NT2/D1 (cell line): ENCODE measurements at regions not wholly inside any gene's neighbourhood (a gene's known extent, or its start where the extent isn't known, plus 50 kb on each side); places are given as distances from the start of the nearest gene placed in this dataset.

Experiments
- DNase-seq: peaks from one replicate; pipeline ENCODE4 v3.0.0-alpha.2; 2011; ENCODE audit warnings: low read depth, low spot score
- H3K27me3 ChIP-seq: 2 replicates; pipeline ENCODE4 v1.6.0; 2011; ENCODE audit warnings: mild to moderate bottlenecking; ENCODE audit not compliant: insufficient read length, insufficient read depth
- H3K36me3 ChIP-seq: 2 replicates; pipeline ENCODE4 v1.6.1; 2011; ENCODE audit warnings: mild to moderate bottlenecking, low read length, mixed read lengths; ENCODE audit not compliant: insufficient read depth, insufficient read length
- H3K4me1 ChIP-seq: 2 replicates; pipeline ENCODE4 v1.5.1; 2011; ENCODE audit not compliant: insufficient read depth, insufficient read length
- H3K4me3 ChIP-seq: 2 replicates; pipeline ENCODE4 v1.5.1; 2011; ENCODE audit warnings: low read depth; ENCODE audit not compliant: insufficient read length
- H3K9ac ChIP-seq: 2 replicates; pipeline ENCODE4 v1.6.0; 2011; ENCODE audit warnings: low read depth; ENCODE audit not compliant: insufficient read length
- H3K9me3 ChIP-seq: 2 replicates; pipeline ENCODE4 v1.5.1; 2011; ENCODE audit warnings: mild to moderate bottlenecking, low read length; ENCODE audit not compliant: insufficient read depth
- SUZ12 ChIP-seq: IDR thresholded peaks from 2 replicates; pipeline ENCODE4 v1.6.1; 2011; ENCODE audit not compliant: insufficient read length, insufficient read depth; ENCODE audit errors: extremely low read depth
- YY1 ChIP-seq: IDR thresholded peaks from 2 replicates; pipeline ENCODE4 v1.6.1; 2011; ENCODE audit not compliant: insufficient read length, insufficient read depth
- ZNF274 ChIP-seq: IDR thresholded peaks from 2 replicates; pipeline ENCODE4 v1.6.1; 2011; ENCODE audit warnings: mild to moderate bottlenecking, low read depth, low read length

DNA sequence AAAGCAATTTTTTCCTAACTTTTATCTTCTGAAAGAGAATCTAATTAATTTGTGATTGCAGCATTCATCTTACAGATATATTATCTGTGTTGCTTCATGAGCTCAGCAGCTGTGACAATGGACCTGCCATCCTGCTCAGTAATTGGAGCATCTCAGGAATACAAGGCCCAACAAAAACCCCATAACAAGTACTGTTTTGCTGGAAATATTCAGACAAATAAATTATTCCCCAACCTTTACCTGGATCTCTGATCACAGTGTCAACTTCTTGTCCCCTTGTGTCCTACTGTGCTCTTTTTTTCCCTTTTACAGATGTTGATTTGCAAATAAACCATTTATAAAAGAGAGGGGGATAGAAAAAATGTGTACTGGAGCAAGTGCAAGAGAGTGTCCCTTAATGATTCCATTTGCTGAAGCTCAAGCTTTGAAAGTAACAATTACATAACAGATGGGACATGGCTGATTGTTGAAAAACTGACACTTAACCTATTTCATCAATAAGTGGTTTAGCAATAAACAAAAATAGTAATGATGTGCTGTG is 1063.4 kb upstream of the GHITM start:
- H3K27me3 ChIP-seq: no peaks in the 10 kb centered on the region
- H3K9me3 ChIP-seq: no peaks in the 10 kb centered on the region; the same call in 1 of the 2 replicates
- H3K9ac ChIP-seq: no peak overlapping the region
- H3K4me3 ChIP-seq: no peak overlapping the region
- no peaks in the 10 kb centered on the region for H3K36me3 ChIP-seq
- H3K4me1 ChIP-seq: peaks cover 2% of the 10 kb centered on the region
- DNase-seq: no peak
- TF ChIP-seq ZNF274 (no peak), SUZ12 (no peak), YY1 (no peak)

DNA sequence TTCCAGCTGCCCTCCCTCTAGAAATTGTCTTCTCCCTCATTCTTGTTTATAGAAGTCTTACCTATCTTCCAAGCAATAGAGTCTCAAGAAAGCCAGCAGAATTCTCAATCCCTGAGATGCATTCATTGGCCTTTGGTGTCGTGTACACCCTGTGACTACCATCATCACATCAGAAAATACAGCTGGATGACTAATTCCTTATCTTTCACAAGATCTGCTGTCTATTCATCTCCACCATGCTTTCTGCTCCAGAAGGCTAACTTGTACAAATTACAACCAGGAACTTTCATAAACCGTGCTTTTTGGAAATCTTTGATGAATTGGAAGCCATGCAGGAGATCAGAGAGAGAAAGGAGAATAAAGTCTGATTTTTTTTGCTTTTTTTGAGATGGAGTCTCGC is 1062.9 kb upstream of the GHITM start:
- no peaks in the 10 kb centered on the region; the same call in 1 of the 2 replicates for H3K9me3 ChIP-seq
- no peaks in the 10 kb centered on the region for H3K27me3 ChIP-seq
- no peak for DNase-seq
- TF ChIP-seq ZNF274 (no peak), SUZ12 (no peak), YY1 (no peak)
- no peak overlapping the region for H3K4me3 ChIP-seq
- H3K9ac ChIP-seq: no peak overlapping the region
- H3K36me3 ChIP-seq: no peaks in the 10 kb centered on the region
- peaks cover 2% of the 10 kb centered on the region for H3K4me1 ChIP-seq

DNA sequence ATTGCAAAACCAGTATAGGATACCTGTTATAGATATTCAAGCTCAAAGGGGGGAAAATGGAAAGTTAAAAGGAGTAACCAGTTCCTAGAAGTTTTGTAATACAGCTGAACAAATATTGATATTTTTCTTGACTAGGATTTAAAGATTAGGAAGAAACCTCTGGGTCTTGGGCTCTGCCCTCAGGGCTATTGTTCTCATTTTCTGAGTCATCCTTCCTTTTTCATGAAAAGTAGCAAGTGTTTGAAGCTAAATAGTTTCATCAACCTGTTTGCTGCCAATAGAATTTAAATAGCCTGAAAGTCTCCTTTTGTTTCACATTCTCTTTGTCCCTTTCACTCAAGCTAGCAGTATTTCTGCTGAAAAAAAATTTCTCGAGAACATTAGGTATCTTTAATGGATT is 1061.1 kb upstream of the GHITM start:
- DNase-seq: peak; percentile 56
- no peaks in the 10 kb centered on the region; the same call in 1 of the 2 replicates for H3K9me3 ChIP-seq
- H3K9ac ChIP-seq: no peak overlapping the region
- peaks cover 2% of the 10 kb centered on the region for H3K4me1 ChIP-seq
- no peaks in the 10 kb centered on the region for H3K27me3 ChIP-seq
- TF ChIP-seq YY1 (no peak), ZNF274 (no peak), SUZ12 (no peak)
- H3K36me3 ChIP-seq: no peaks in the 10 kb centered on the region
- no peak overlapping the region for H3K4me3 ChIP-seq

DNA sequence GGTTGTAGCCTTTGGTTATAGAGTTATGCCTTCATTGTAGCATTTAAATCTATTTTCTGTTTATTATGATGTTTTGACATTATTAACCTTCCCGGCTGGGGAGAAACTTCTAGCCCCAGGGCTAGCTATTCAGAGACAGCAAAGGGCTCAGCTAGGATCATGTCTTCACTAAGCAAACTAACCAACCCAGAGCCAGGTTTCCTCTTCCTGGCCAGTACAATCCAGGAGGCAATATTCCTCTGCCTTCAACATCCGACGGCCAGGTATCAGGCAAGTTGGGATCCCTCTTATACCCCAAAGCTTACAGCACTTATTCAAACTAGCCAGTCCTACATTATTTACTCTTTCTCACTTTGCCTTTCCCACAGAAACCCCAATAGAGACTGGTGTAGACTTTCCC is 1060.7 kb upstream of the GHITM start:
- TF ChIP-seq ZNF274 (no peak), SUZ12 (no peak), YY1 (no peak)
- DNase-seq: no peak
- H3K36me3 ChIP-seq: no peaks in the 10 kb centered on the region
- H3K9ac ChIP-seq: no peak overlapping the region
- H3K4me1 ChIP-seq: peaks cover 2% of the 10 kb centered on the region
- no peaks in the 10 kb centered on the region for H3K27me3 ChIP-seq
- no peak overlapping the region for H3K4me3 ChIP-seq
- H3K9me3 ChIP-seq: no peaks in the 10 kb centered on the region; the same call in 1 of the 2 replicates

DNA sequence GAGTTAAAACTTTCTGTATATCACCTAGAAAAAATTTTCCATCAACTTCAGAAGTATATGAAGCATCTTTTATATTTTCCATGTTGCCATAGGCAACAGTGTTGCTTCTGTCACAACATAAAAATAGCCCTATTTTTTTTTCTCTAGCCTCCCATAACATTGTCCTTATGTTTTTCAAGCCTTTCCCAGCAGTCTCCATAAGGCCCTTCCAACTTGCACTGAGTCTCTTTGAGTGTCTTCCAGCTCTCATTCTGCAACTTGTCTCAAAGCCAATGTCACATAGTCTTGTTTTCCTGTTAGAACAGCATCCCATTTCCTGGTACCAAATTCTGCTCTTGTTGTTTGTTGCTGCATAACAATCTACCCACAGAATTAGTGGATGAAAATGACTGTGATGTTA is 1055.5 kb upstream of the GHITM start:
- Histone ChIP-seq H3K4me3 (no peak overlapping the region), H3K9ac (no peak overlapping the region), H3K27me3 (no peaks in the 10 kb centered on the region), H3K9me3 (no peaks in the 10 kb centered on the region), H3K4me1 (peaks cover under 1% of the 10 kb centered on the region), H3K36me3 (no peaks in the 10 kb centered on the region)
- no peak for DNase-seq
- no peak for TF ChIP-seq ZNF274
- TF ChIP-seq SUZ12: no peak
- TF ChIP-seq YY1: no peak

DNA sequence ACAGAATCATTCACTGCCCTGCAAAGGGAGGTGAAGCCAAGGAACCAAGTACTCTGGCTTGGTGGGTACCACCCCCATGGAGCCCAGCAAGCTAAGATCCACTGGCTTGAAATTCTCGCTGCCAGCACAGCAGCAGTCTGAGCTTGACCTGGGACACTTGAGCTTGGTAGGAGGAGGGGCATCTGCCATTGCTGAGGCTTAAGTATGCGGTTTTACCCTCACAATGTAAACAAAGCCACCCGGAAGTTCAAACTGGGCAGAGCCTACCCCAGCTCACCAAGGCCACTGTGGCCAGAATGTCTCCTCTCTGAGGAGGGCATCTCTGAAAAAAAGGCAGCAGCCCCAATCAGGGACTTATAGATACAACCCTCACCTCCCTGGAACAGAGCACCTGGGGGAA is 1050.0 kb upstream of the GHITM start:
- Histone ChIP-seq H3K36me3 (no peaks in the 10 kb centered on the region), H3K9me3 (no peaks in the 10 kb centered on the region), H3K4me1 (no peaks in the 10 kb centered on the region), H3K27me3 (no peaks in the 10 kb centered on the region), H3K9ac (no peak overlapping the region), H3K4me3 (no peak overlapping the region)
- TF ChIP-seq SUZ12 (no peak), ZNF274 (no peak), YY1 (no peak)
- no peak for DNase-seq

DNA sequence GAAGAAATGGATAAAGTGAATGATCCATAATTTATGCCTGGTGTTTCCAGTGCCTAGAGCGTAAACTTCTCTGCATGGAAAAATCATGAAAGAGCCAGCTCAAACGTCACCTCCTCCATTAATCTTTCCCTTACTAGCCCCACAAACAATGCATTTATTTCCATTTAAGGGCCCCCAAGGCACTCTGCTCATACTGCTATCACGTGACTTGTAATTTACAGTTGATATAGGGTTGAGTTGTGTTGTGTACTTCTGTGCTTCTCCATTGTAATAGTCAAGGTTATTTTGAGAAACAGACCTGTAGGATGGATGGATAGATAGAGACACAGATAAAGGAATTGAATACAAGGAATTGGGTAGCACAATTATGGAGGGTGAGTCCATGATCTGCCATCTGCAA is 1034.7 kb upstream of the GHITM start:
- no peaks in the 10 kb centered on the region for H3K27me3 ChIP-seq
- H3K9ac ChIP-seq: no peak overlapping the region
- TF ChIP-seq SUZ12: no peak
- TF ChIP-seq ZNF274: no peak
- TF ChIP-seq YY1: no peak
- no peaks in the 10 kb centered on the region for H3K9me3 ChIP-seq
- H3K4me3 ChIP-seq: no peak overlapping the region
- H3K4me1 ChIP-seq: no peaks in the 10 kb centered on the region
- no peaks in the 10 kb centered on the region for H3K36me3 ChIP-seq
- DNase-seq: no peak
